ENCODE measurements at regions not wholly inside any gene's neighbourhood (a gene's known extent, or its start where the extent isn't known, plus 50 kb on each side); places are given as distances from the start of the nearest gene placed in this dataset.
"Not testable (repeated sequence)": the region's sequence is repeated elsewhere in the genome, so short reads cannot be mapped to it uniquely, and the experiment has no call there.

GRCh38 chr5:158451203-158451992, 592.5 kb upstream of the CLINT1 start:
- Mint-ChIP-seq H3K27me3 (ENCODE audit: low read depth in 2 of 2) (no peaks in the 10 kb centered on the region), H3K36me3 (no peaks in the 10 kb centered on the region), H3K4me3 (no peak overlapping the region), H3K9me3 (peaks cover 0 to 2% of the 10 kb centered on the region in 2 donors), H3K4me1 (no peaks in the 10 kb centered on the region), H3K27ac (no peak overlapping the region)
- Histone ChIP-seq H3K36me3 (ENCODE audit: control insufficient read depth, insufficient read depth, low read length) (no peaks in the 10 kb centered on the region), H3K4me1 (ENCODE audit: control insufficient read depth, insufficient read depth, low read length) (no peaks in the 10 kb centered on the region), H3K27me3 (ENCODE audit: control insufficient read depth, insufficient read depth, low read length) (no peaks in the 10 kb centered on the region), H3K27ac (ENCODE audit: low read length) (no peak overlapping the region), H3K9me3 (ENCODE audit: control insufficient read depth, insufficient read depth, low read length) (no peaks in the 10 kb centered on the region), H3K4me3 (ENCODE audit: low read length) (no peak overlapping the region)
- WGBS (ENCODE audit: insufficient coverage) = 97% methylated on average over 8 of the region's 8 CpGs
- ATAC-seq = no peak
- intact Hi-C loops (cut with micrococcal nuclease) = no loop called here
- DNase-seq = no peak
- TF ChIP-seq, protein P1, sequence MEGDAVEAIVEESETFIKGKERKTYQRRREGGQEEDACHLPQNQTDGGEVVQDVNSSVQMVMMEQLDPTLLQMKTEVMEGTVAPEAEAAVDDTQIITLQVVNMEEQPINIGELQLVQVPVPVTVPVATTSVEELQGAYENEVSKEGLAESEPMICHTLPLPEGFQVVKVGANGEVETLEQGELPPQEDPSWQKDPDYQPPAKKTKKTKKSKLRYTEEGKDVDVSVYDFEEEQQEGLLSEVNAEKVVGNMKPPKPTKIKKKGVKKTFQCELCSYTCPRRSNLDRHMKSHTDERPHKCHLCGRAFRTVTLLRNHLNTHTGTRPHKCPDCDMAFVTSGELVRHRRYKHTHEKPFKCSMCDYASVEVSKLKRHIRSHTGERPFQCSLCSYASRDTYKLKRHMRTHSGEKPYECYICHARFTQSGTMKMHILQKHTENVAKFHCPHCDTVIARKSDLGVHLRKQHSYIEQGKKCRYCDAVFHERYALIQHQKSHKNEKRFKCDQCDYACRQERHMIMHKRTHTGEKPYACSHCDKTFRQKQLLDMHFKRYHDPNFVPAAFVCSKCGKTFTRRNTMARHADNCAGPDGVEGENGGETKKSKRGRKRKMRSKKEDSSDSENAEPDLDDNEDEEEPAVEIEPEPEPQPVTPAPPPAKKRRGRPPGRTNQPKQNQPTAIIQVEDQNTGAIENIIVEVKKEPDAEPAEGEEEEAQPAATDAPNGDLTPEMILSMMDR (IDR thresholded peaks at IDR 0.05) = no peak

- intact Hi-C loops (cut with micrococcal nuclease) = no loop called here
- Mint-ChIP-seq H3K4me3 (no peak overlapping the region), H3K27me3 (ENCODE audit: low read depth in 2 of 2) (no peaks in the 10 kb centered on the region), H3K36me3 (no peaks in the 10 kb centered on the region), H3K27ac (no peak overlapping the region), H3K9me3 (peaks cover 3 to 5% of the 10 kb centered on the region in 2 donors), H3K4me1 (no peaks in the 10 kb centered on the region)
- no peak for ATAC-seq
- Histone ChIP-seq H3K9me3 (ENCODE audit: control insufficient read depth, insufficient read depth, low read length) (no peaks in the 10 kb centered on the region), H3K36me3 (ENCODE audit: control insufficient read depth, insufficient read depth, low read length) (no peaks in the 10 kb centered on the region), H3K27me3 (ENCODE audit: control insufficient read depth, insufficient read depth, low read length) (no peaks in the 10 kb centered on the region), H3K4me1 (ENCODE audit: control insufficient read depth, insufficient read depth, low read length) (no peaks in the 10 kb centered on the region), H3K27ac (ENCODE audit: low read length) (no peak overlapping the region), H3K4me3 (ENCODE audit: low read length) (no peak overlapping the region)
- TF ChIP-seq, protein P1 (IDR thresholded peaks at IDR 0.05) = no peak
- 83% methylated on average over 3 of the region's 5 CpGs for WGBS (ENCODE audit: insufficient coverage)
- no peak for DNase-seq
These were observed 591.8 kb upstream of the CLINT1 start for GRCh38 chr5:158450751-158451171.

DNA sequence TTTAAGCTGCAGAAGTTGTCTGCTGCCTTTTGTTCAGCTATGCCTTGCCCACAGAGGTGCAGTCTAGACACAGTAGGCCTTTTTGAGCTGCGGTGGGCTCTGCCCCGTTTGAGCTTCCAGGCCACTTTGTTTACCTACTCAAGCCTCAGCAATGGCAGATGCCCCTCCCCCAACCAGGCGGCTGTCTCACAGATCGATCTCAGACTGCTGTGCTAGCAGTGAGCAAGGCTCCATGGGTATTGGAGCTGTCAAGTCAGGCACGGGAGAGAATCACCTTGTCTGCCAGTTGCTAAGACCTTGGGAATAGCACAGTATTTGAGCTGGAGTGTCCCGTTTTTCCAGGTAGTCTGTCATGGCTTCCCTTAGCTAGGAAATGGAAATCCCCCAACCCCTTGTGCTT, 587.8 kb upstream of the CLINT1 start:
- H3K27me3 Mint-ChIP-seq (ENCODE audit: low read depth in 2 of 2) = not testable (repeated sequence)

DNA sequence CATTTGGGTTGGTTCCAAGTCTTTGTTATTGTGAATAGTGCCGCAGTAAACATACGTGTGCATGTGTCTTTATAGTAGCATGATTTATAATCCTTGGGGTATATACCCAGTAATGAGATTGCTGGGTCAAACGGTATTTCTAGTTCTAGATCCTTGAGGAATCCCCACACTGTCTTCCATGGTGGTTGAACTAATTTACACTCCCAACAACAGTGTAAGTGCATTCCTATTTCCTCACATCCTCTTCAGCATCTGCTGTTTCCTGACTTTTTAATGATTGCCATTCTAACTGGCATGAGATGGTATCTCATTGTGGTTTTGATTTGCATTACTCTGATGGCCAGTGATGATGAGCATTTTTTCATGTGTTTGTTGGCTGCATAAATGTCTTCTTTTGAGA, 580.3 kb upstream of the CLINT1 start:
- H3K4me3 ChIP-seq (ENCODE audit: low read length); H3K27ac Mint-ChIP-seq; DNase-seq; intact Hi-C loops (cut with micrococcal nuclease); H3K9me3 ChIP-seq (ENCODE audit: control insufficient read depth, insufficient read depth, low read length); H3K27ac ChIP-seq (ENCODE audit: low read length); H3K36me3 ChIP-seq (ENCODE audit: control insufficient read depth, insufficient read depth, low read length); H3K4me3 Mint-ChIP-seq; H3K27me3 Mint-ChIP-seq (ENCODE audit: low read depth in 2 of 2); ATAC-seq; H3K27me3 ChIP-seq (ENCODE audit: control insufficient read depth, insufficient read depth, low read length); H3K36me3 Mint-ChIP-seq; H3K9me3 Mint-ChIP-seq; H3K4me1 ChIP-seq (ENCODE audit: control insufficient read depth, insufficient read depth, low read length): not testable (repeated sequence)
- WGBS (ENCODE audit: insufficient coverage) = 94% methylated on average over 3 of the region's 3 CpGs
- peaks cover 15 to 23% of the 10 kb centered on the region in 2 donors for H3K4me1 Mint-ChIP-seq

More for the DNA sequence above, 587.8 kb upstream of the CLINT1 start:
- WGBS (ENCODE audit: insufficient coverage) = 88% methylated on average over 6 of the region's 6 CpGs
- H3K36me3 ChIP-seq (ENCODE audit: control insufficient read depth, insufficient read depth, low read length); H3K27ac Mint-ChIP-seq; H3K36me3 Mint-ChIP-seq; DNase-seq; H3K27me3 ChIP-seq (ENCODE audit: control insufficient read depth, insufficient read depth, low read length); H3K4me3 ChIP-seq (ENCODE audit: low read length); H3K9me3 ChIP-seq (ENCODE audit: control insufficient read depth, insufficient read depth, low read length); H3K9me3 Mint-ChIP-seq; H3K4me1 ChIP-seq (ENCODE audit: control insufficient read depth, insufficient read depth, low read length); ATAC-seq; intact Hi-C loops (cut with micrococcal nuclease); H3K4me3 Mint-ChIP-seq; H3K27ac ChIP-seq (ENCODE audit: low read length); H3K4me1 Mint-ChIP-seq: not testable (repeated sequence)

Measured in natural killer cell (primary cell).